ENCODE measurements at regions not wholly inside any gene's neighbourhood (a gene's known extent, or its start where the extent isn't known, plus 50 kb on each side); places are given as distances from the start of the nearest gene placed in this dataset.

DNA sequence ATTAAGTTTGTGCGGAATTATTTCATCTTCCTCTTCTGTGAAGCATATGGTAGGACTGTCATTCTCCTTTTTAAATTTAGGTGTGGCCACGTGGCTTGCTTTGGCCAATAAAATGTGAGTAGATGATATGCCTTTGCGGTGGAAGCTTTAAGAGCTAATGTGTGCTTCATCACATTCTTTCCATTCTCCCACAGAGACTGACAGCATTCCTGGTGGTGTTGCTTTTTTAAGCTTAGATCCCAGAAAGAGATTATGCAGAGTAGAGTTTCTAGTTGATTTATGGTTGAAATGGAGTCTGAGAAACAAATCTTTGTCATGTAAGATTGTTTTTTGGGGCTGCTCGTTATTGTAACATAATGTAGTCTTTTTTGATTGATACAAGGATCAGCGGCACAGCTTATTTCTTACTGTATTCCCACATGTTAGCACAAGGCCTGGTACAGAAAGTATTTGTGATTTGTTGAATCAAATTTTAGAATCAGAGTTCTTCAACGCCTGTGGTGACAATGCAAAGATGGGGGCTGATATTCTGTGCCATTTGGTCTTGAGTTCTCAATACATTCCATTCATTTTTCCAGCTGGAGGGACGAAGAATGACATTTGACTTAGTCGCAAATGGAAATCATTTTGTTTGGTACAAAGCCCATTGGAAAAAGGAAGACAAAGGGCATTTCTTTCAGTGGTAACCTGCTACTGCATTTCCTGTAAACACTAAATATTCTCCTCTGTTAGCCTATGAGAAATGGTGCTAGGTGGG lies 209.9 kb upstream of the VLDLR start:
- TF ChIP-seq BHLHE40 (IDR thresholded peaks at IDR 0.05; ENCODE audit: low read depth, low read length), result no peak
- TF ChIP-seq, protein P1, sequence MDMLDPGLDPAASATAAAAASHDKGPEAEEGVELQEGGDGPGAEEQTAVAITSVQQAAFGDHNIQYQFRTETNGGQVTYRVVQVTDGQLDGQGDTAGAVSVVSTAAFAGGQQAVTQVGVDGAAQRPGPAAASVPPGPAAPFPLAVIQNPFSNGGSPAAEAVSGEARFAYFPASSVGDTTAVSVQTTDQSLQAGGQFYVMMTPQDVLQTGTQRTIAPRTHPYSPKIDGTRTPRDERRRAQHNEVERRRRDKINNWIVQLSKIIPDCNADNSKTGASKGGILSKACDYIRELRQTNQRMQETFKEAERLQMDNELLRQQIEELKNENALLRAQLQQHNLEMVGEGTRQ (IDR thresholded peaks at IDR 0.05; ENCODE audit: low read depth, low read length), result peak; percentile 63; the same call in 1 of the 2 replicates
- TF ChIP-seq RAD21 (IDR thresholded peaks at IDR 0.05; ENCODE audit: low read length), result no peak
- H4K8ac ChIP-seq (ENCODE audit: low read depth in 2 of 2, low read length in 2 of 2), result no peak overlapping the region
- H3K27me3 ChIP-seq (ENCODE audit: control insufficient read depth, insufficient read depth, low read length), result no peaks in the 10 kb centered on the region
- DNase-seq, result no peak
- no peaks in the 10 kb centered on the region for H3K4me1 ChIP-seq (ENCODE audit: control insufficient read depth, insufficient read depth, low read length)
- H2AK9ac ChIP-seq (replicated peaks; ENCODE audit: low read depth, low read length, poor library complexity), result no peak overlapping the region
- H3K56ac ChIP-seq (ENCODE audit: extremely low read depth, insufficient read depth, low read length), result no peak overlapping the region
- ChIA-PET CTCF (no interaction called here), POLR2A (ENCODE audit: unreplicated experiment) (no interaction called here)
- H3K4me3 ChIP-seq (ENCODE audit: insufficient read depth, low read depth, low read length), result no peak overlapping the region
- H4K20me1 ChIP-seq (ENCODE audit: insufficient read depth, low read length), result no peaks in the 10 kb centered on the region
- H3K9ac ChIP-seq (ENCODE audit: low read depth, low read length), result no peak overlapping the region
- H3K9me3 ChIP-seq (ENCODE audit: control insufficient read depth, insufficient read depth, low read length), result no peaks in the 10 kb centered on the region
- no peak overlapping the region for H4K91ac ChIP-seq (ENCODE audit: insufficient read depth, low read depth, low read length)
- in situ Hi-C loops (cut with MboI; ENCODE audit: low sequenced_read_pairs) (no loop called here), intact Hi-C loops (cut with micrococcal nuclease) (no loop called here), dilution Hi-C loops (cut with HindIII; ENCODE audit: low sequenced_read_pairs, unreplicated experiment) (no loop called here)
- H3K4me2 ChIP-seq (ENCODE audit: low read depth, low read length), result no peak overlapping the region
- H2BK15ac ChIP-seq (ENCODE audit: low read depth, low read length), result no peak overlapping the region
- H2BK20ac ChIP-seq (ENCODE audit: low read depth, low read length), result no peak overlapping the region
- WGBS, 2 experiments (ENCODE audit: extremely low coverage in 2 of 2, insufficient read length in 1 of 2), result no CpG with 5 or more reads among the region's 8 CpGs
- no peak overlapping the region for H3K14ac ChIP-seq (replicated peaks; ENCODE audit: low read depth, low read length)
- no peak overlapping the region for H3K23ac ChIP-seq (ENCODE audit: low read depth, low read length)
- no peaks in the 10 kb centered on the region for H3K36me3 ChIP-seq (ENCODE audit: control insufficient read depth, insufficient read depth, low read length)
- H2AFZ ChIP-seq (replicated peaks; ENCODE audit: low read length, poor library complexity), result no peak overlapping the region
- ATAC-seq (ENCODE audit: low read depth), result no peak; the same call in 1 of the 2 replicates
- no peaks in the 10 kb centered on the region for H3K9me1 ChIP-seq (ENCODE audit: insufficient read depth, low read length)
- BruUV-seq (replicated peaks), result no TSS peak
- no peak overlapping the region for H3K18ac ChIP-seq (ENCODE audit: low read depth, low read length)
- no peak overlapping the region for H2BK120ac ChIP-seq (ENCODE audit: low read depth, low read length)
- no peaks in the 10 kb centered on the region for H3K79me1 ChIP-seq (ENCODE audit: low read depth in 1 of 2, low read length in 2 of 2)
- H3K27ac ChIP-seq (ENCODE audit: insufficient read depth, low read length), result no peak overlapping the region
- H4K5ac ChIP-seq (ENCODE audit: low read depth, low read length), result no peak overlapping the region
- no peak overlapping the region for H2AK5ac ChIP-seq (ENCODE audit: low read depth, low read length)
- H3K4ac ChIP-seq (ENCODE audit: low read depth, low read length), result no peak overlapping the region
- no peak overlapping the region for H2BK5ac ChIP-seq (ENCODE audit: low read depth, low read length, poor library complexity, severe bottlenecking)

Data from IMR-90 (cell line).